ENCODE measurements at regions not wholly inside any gene's neighbourhood (a gene's known extent, or its start where the extent isn't known, plus 50 kb on each side); places are given as distances from the start of the nearest gene placed in this dataset.

DNA sequence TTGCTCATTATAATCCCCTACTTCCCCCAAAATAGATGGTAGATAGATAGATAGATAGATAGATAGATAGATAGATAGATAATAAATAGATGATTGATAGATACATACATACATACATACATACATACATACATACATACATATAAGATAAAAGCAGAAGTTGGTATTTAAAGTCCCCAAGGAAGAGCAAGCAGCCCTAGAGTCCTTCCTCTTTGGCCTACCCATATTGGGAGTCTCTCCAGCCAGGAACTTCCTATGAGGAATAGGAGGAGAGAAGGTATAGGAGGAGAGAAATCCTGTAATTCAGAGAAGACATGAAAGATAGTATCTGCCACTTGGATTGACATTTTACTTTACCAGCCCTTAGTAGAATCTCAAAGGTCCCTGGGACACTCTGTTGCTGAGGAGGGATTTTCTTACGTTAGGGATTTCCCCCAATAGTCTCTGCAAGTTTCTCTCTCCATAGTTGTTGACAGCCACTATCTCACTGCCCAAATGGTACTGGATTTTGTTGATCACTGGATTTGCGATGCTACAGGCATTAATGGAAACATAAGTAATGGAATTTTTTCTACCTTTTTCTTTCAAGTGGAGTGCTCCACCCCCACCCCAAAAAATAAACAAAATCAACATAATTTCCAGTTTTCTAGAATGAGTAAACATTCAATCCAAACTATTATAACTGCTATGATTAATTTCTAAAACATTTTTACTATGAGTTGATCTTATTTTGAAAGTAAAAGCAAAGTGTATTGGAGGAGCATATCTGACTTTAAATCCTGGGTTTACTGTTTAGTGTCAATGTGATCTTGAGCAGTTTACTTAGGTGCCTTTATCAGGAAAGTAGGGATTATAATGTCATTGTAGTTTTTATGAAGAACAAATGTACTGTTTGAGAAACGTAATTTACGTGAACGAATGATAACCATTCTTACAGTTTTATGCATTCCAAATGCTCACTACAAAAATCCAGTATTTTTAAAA is 93.2 kb upstream of the TNFSF4 start:
- TF ChIP-seq ZBTB7A (IDR thresholded peaks at IDR 0.05; ENCODE audit: low read depth), result no peak
- TF ChIP-seq RAD21 (IDR thresholded peaks at IDR 0.05; ENCODE audit: low read depth), result no peak
- TF ChIP-seq, protein P1, sequence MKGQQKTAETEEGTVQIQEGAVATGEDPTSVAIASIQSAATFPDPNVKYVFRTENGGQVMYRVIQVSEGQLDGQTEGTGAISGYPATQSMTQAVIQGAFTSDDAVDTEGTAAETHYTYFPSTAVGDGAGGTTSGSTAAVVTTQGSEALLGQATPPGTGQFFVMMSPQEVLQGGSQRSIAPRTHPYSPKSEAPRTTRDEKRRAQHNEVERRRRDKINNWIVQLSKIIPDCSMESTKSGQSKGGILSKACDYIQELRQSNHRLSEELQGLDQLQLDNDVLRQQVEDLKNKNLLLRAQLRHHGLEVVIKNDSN (IDR thresholded peaks at IDR 0.05), result no peak
- TF ChIP-seq, protein P2, sequence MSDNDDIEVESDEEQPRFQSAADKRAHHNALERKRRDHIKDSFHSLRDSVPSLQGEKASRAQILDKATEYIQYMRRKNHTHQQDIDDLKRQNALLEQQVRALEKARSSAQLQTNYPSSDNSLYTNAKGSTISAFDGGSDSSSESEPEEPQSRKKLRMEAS (IDR thresholded peaks at IDR 0.05), result no peak
- no peak for TF ChIP-seq EP300 (IDR thresholded peaks at IDR 0.05; ENCODE audit: borderline replicate concordance)
- TF ChIP-seq TCF12 (IDR thresholded peaks at IDR 0.05; ENCODE audit: low read depth), result no peak
- TF ChIP-seq NFIC (IDR thresholded peaks at IDR 0.05), result no peak
- TF ChIP-seq TEAD4 (IDR thresholded peaks at IDR 0.05), result no peak
- TF ChIP-seq CEBPB (IDR thresholded peaks at IDR 0.05), result no peak
- no peak for TF ChIP-seq TAF1 (IDR thresholded peaks at IDR 0.05; ENCODE audit: low read depth)
- TF ChIP-seq CREB1 (IDR thresholded peaks at IDR 0.05; ENCODE audit: low read depth), result no peak
- TF ChIP-seq, protein P3, sequence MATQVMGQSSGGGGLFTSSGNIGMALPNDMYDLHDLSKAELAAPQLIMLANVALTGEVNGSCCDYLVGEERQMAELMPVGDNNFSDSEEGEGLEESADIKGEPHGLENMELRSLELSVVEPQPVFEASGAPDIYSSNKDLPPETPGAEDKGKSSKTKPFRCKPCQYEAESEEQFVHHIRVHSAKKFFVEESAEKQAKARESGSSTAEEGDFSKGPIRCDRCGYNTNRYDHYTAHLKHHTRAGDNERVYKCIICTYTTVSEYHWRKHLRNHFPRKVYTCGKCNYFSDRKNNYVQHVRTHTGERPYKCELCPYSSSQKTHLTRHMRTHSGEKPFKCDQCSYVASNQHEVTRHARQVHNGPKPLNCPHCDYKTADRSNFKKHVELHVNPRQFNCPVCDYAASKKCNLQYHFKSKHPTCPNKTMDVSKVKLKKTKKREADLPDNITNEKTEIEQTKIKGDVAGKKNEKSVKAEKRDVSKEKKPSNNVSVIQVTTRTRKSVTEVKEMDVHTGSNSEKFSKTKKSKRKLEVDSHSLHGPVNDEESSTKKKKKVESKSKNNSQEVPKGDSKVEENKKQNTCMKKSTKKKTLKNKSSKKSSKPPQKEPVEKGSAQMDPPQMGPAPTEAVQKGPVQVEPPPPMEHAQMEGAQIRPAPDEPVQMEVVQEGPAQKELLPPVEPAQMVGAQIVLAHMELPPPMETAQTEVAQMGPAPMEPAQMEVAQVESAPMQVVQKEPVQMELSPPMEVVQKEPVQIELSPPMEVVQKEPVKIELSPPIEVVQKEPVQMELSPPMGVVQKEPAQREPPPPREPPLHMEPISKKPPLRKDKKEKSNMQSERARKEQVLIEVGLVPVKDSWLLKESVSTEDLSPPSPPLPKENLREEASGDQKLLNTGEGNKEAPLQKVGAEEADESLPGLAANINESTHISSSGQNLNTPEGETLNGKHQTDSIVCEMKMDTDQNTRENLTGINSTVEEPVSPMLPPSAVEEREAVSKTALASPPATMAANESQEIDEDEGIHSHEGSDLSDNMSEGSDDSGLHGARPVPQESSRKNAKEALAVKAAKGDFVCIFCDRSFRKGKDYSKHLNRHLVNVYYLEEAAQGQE (IDR thresholded peaks at IDR 0.05; ENCODE audit: low read depth), result no peak
- no peak for TF ChIP-seq YY1 (IDR thresholded peaks at IDR 0.05; ENCODE audit: low read depth)
- TF ChIP-seq EGR1 (IDR thresholded peaks at IDR 0.05), result no peak
- no peak for TF ChIP-seq FOXM1 (IDR thresholded peaks at IDR 0.05; ENCODE audit: borderline replicate concordance, low read depth)

DNA sequence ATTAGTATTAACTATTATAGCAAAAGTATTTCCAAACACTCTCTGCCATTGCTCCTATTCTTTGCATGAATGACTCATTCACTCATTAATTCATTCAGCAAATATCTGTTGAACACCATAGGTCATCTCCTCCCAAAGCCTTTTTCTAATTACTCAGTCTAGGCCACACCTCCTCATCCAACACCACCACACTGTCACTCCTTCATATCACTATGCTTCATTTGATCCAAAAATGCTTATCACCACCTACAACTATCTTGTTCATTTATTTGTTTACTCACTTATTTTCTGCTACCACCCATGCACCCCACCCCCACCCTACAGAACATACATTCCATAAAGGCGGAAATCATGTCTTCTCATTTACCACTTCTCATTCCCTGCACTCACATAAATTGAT is 94.4 kb upstream of the TNFSF4 start:
- TF ChIP-seq EP300 (IDR thresholded peaks at IDR 0.05; ENCODE audit: borderline replicate concordance), result no peak
- TF ChIP-seq, protein P3 (IDR thresholded peaks at IDR 0.05; ENCODE audit: low read depth), result no peak

DNA sequence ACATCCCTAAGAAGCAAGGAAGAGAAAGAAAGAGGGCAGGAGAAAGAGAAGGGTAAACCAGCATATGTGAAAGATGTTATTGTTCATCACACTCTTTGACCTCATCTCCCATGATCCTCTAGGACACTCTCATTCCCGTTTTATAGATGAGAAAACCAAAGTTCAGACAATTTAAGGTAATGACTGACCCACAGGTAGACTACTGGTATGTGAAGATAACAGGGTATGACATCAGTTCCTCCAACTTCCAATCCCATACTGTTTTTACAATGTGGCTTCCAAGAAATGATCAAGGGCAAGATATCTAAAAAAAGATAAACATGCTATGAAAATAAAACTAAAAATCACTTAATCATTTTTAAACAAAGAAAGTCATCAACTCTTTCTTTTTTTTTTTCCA is 95.2 kb upstream of the TNFSF4 start:
- no peak for TF ChIP-seq EGR1 (IDR thresholded peaks at IDR 0.05)
- TF ChIP-seq TAF1 (IDR thresholded peaks at IDR 0.05; ENCODE audit: low read depth), result no peak
- no peak for TF ChIP-seq NFIC (IDR thresholded peaks at IDR 0.05)

DNA sequence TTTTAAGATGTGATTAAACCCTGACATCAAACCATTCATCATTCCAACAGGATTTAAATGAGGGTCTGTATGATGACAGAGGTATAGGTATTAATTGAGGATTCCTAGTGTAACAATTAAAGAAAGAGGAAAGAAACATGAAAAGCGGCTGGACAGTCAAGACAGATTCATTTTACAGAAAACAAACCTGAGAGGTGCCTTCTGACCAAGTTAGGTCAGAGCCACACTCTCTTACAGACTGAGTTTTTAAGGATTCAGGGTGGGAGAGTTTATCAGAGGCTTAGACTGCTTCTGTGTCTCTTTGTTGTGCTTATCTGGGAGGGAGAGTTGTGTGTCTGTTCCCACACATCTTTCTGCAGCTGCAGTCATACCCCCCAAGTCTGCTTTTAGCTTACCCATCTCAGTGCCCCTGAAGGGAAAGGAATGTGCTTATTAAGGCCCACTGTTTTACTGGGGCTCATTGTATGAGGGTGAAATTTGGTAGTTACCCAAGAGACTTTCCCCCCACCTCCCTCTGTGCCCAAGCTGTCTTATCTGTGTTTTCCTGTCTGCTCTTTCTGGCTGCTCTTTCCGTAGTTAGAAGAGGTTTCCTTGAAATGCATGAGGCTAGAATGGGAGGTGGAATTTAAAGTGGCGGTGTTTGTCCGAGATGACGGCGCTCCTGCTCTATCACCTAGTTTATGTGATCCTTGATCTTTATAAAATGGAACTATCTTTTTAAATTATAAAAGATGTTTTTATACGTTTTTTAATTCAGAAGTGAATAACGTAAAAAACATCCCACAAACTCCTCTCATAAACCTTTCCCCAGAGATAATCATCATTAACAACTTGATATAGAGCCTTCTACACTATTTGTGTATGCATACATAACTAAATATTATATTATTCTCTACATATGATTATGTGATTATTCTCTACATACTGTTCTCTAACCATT is 96.0 kb upstream of the TNFSF4 start:
- no peak for TF ChIP-seq ZBTB7A (IDR thresholded peaks at IDR 0.05; ENCODE audit: low read depth)
- no peak for TF ChIP-seq FOXM1 (IDR thresholded peaks at IDR 0.05; ENCODE audit: borderline replicate concordance, low read depth)
- TF ChIP-seq, protein P2 (IDR thresholded peaks at IDR 0.05), result no peak
- no peak for TF ChIP-seq RAD21 (IDR thresholded peaks at IDR 0.05; ENCODE audit: low read depth)
- TF ChIP-seq, protein P3 (IDR thresholded peaks at IDR 0.05; ENCODE audit: low read depth), result no peak
- TF ChIP-seq TAF1 (IDR thresholded peaks at IDR 0.05; ENCODE audit: low read depth), result no peak
- no peak for TF ChIP-seq CREB1 (IDR thresholded peaks at IDR 0.05; ENCODE audit: low read depth)
- no peak for TF ChIP-seq YY1 (IDR thresholded peaks at IDR 0.05; ENCODE audit: low read depth)
- TF ChIP-seq TEAD4 (IDR thresholded peaks at IDR 0.05), result no peak
- TF ChIP-seq TCF12 (IDR thresholded peaks at IDR 0.05; ENCODE audit: low read depth), result no peak
- TF ChIP-seq NFIC (IDR thresholded peaks at IDR 0.05), result no peak
- TF ChIP-seq, protein P1 (IDR thresholded peaks at IDR 0.05), result no peak
- TF ChIP-seq EGR1 (IDR thresholded peaks at IDR 0.05), result no peak
- TF ChIP-seq CEBPB (IDR thresholded peaks at IDR 0.05), result no peak
- TF ChIP-seq EP300 (IDR thresholded peaks at IDR 0.05; ENCODE audit: borderline replicate concordance), result no peak

All from Ishikawa (cell line).